ENCODE measurements at regions not wholly inside any gene's neighbourhood (a gene's known extent, or its start where the extent isn't known, plus 50 kb on each side); places are given as distances from the start of the nearest gene placed in this dataset.
"Not testable (repeated sequence)": the region's sequence is repeated elsewhere in the genome, so short reads cannot be mapped to it uniquely, and the experiment has no call there.

- no peak for DNase-seq (ENCODE audit: low spot score)
These were observed 1681.0 kb upstream of the DDX18 start for GRCh38 chr2:116133381-116133942.

- no peak for DNase-seq (ENCODE audit: low spot score)
These were observed 1672.5 kb upstream of the DDX18 start for GRCh38 chr2:116141891-116142474.

- DNase-seq (ENCODE audit: low spot score): no peak
These were observed 1671.8 kb upstream of the DDX18 start for GRCh38 chr2:116142644-116143227.

GRCh38 chr2:116145031-116145430 is 1669.5 kb upstream of the DDX18 start:
- no peak for DNase-seq (ENCODE audit: low spot score)

GRCh38 chr2:116148361-116148760 is 1666.1 kb upstream of the DDX18 start:
- no peak for DNase-seq (ENCODE audit: low spot score)

- DNase-seq (ENCODE audit: low spot score): no peak
These were observed 1660.8 kb upstream of the DDX18 start for GRCh38 chr2:116153729-116154128.

- no peak for DNase-seq (ENCODE audit: low spot score)
These were observed 1653.8 kb upstream of the DDX18 start for GRCh38 chr2:116160657-116161056.

GRCh38 chr2:116162395-116162794 is 1652.1 kb upstream of the DDX18 start:
- DNase-seq (ENCODE audit: low spot score): no peak

- DNase-seq (ENCODE audit: low spot score): no peak
These were observed 1647.4 kb upstream of the DDX18 start for GRCh38 chr2:116167107-116167506.

GRCh38 chr2:116180072-116180471 is 1634.4 kb upstream of the DDX18 start:
- DNase-seq (ENCODE audit: low spot score): no peak

GRCh38 chr2:116190684-116191083 is 1623.8 kb upstream of the DDX18 start:
- not testable (repeated sequence) for DNase-seq (ENCODE audit: low spot score)

- DNase-seq (ENCODE audit: low spot score): no peak
These were observed 1614.4 kb upstream of the DDX18 start for GRCh38 chr2:116200086-116200485.

GRCh38 chr2:116211719-116212118 is 1602.8 kb upstream of the DDX18 start:
- DNase-seq (ENCODE audit: low spot score): no peak

- DNase-seq (ENCODE audit: low spot score): no peak
These were observed 1591.7 kb upstream of the DDX18 start for GRCh38 chr2:116222793-116223192.

GRCh38 chr2:116223912-116224311 is 1590.6 kb upstream of the DDX18 start:
- DNase-seq (ENCODE audit: low spot score): no peak

GRCh38 chr2:116224610-116225009 is 1589.9 kb upstream of the DDX18 start:
- no peak for DNase-seq (ENCODE audit: low spot score)

GRCh38 chr2:116238511-116238910 is 1576.0 kb upstream of the DDX18 start:
- no peak for DNase-seq (ENCODE audit: low spot score)

GRCh38 chr2:116250376-116250775 is 1564.1 kb upstream of the DDX18 start:
- no peak for DNase-seq (ENCODE audit: low spot score)

GRCh38 chr2:116264872-116265271 is 1549.6 kb upstream of the DDX18 start:
- DNase-seq (ENCODE audit: low spot score): no peak

- no peak for DNase-seq (ENCODE audit: low spot score)
These were observed 1545.5 kb upstream of the DDX18 start for GRCh38 chr2:116269040-116269439.

- no peak for DNase-seq (ENCODE audit: low spot score)
These were observed 1510.2 kb upstream of the DDX18 start for GRCh38 chr2:116304328-116304727.

GRCh38 chr2:116317111-116317510 is 1497.4 kb upstream of the DDX18 start:
- no peak for DNase-seq (ENCODE audit: low spot score)

- not testable (repeated sequence) for DNase-seq (ENCODE audit: low spot score)
These were observed 1495.9 kb upstream of the DDX18 start for GRCh38 chr2:116318551-116318950.

GRCh38 chr2:116319001-116319400 is 1495.5 kb upstream of the DDX18 start:
- DNase-seq (ENCODE audit: low spot score): no peak
